HUDEP-2 (cell line): ENCODE measurements at regions not wholly inside any gene's neighbourhood (a gene's known extent, or its start where the extent isn't known, plus 50 kb on each side); places are given as distances from the start of the nearest gene placed in this dataset.
"Not testable (repeated sequence)": the region's sequence is repeated elsewhere in the genome, so short reads cannot be mapped to it uniquely, and the experiment has no call there.

Experiments used
- DNase-seq, 76 experiments: peaks; one replicate each; lab custom pipeline; 2025; ENCODE audit not compliant: unreplicated experiment in 76 of 76; lab: John Stamatoyannopoulos, UW

DNA sequence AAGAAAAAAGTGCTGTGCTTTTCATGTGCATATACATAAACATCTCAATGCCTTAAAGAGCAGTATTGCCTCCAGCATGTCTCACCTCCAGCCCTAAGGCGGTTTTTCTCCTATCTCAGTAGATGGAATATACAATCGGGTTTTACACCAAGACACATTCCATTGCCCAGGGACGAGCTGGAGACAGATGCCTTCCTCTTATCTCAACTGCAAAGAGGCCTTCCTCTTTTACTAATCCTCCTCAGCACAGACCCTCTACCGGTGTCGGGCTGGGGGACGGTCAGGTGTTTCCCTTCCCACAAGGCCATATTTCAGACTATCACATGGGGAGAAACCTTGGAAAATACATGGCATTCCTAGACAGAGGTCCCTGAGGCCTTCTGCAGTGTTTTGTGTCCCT lies 385.3 kb downstream of the AMY1C start:
- DNase-seq, result not testable (repeated sequence)

DNA sequence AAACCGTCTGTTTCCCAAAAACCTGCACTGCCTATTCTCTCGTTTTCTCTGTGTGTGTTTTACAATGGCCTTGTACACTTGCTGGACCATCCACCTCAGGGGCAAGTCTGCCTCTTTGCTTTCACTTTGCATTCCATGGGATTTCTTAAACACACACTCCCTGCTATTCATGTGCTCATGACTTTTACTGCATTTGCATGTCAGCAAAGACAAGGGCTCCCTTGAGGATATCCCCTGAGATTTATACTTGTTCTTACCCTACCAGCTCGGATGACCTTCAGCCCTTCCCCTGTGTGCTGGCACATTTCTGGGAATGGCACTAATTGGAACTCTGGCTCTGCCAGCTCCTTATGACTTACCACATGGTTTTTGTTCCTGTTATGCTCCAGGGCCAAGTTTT lies 386.9 kb downstream of the AMY1C start:
- DNase-seq, result no peak

DNA sequence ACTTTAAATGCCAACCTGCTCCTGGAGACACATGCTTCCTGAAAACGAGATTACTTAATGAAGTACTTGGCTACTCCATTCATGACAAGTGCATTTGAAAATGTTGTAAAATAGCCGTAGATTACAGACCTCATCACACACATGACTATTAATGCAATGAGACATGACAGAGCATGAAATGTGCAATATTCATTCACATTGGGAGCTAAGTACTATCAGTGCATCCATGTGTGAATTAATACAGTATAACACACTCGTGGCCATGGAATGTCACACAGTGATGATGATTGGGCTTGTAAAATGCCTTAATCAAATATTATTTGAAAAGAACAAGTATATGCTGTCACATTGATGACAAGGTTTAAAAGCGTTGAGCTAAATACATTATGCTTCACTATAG lies 407.0 kb downstream of the AMY1C start:
- no peak for DNase-seq

DNA sequence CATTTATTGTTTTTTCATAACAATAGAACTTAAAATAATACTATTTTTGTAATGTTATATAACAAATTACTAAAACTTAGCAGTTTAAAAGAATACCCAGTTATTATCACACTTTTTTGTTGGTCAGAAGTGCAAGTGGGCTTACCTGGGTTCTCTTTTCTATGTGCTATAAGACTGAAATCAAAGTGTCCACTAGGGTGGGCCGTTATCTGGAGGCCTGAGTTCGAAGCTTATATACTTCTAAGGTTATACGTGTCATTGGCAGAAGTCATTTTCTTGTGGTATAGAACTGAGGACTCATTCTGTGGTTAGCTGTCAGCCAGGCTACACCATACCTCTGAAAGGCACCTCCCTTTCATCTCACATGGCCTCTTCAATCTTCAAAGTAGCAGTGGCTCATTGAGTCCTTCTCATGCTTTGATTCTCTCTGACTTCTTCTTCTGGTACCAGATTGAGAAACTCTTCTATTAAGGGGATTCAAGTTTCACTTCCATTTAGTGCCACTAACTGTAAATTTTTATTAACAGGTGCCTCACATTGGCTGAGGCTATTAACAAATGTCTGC lies 414.3 kb downstream of the AMY1C start:
- DNase-seq, result no peak

DNA sequence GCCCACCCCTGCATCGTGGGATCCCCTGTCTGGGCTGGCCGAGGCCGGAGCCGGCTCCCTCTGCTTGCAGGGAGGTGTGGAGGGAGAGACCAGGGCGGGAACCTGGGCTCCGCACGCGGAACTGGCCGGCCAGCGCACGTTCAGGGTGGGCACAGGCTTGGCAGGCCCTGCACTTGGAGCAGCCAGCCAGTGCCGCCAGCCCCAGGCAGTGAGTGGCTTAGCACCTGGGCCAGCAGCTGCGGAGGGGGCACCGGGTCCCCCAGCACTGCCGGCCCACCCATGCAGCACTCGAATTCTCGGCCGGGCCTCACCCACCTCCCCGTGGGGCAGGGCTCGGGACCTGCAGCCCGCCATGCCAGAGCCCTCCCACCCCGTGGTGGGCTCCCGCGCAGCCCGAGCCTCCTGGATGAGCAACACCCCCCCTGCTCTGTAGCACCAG lies 422.6 kb downstream of the AMY1C start:
- no peak for DNase-seq

DNA sequence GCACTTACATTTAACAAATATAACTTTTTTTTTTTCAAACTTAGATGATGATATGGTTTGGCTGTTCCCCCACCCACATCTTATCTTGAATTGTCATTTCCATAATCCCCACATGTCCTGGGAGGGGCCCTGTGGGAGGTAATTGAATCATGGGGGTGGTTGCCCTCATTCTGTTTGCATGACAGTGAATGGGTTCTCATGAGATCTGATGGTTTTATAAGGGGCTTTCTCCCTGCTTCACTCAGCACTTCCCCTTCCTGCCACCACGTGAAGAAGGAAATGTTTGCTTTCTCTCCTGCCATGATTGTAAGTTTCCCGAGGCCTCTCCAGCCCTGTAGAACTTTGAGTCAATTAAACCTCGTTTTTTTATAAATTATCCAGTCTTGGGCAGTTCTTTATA lies 432.6 kb downstream of the AMY1C start:
- DNase-seq, result peak in 9 of 76 experiments; percentile 13 to 67 (median 32)

DNA sequence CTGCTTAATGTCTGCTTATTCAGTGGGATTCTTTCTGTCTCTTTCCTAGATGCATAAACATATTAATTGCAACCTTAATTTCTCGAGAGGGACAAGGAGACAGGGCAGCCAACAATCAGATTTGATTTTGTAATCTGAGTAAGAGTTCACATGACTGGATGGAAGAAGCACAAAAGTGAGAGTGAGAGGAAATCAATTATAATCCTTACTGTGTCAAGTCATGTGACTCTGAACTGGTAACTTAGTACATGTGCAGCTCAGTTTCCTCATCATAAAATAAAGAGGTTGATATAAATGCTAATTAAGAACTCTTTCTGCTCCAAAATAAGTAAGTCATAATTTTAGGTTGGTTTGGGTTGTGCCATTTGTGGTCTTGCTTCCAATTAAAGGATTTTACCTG lies 439.5 kb downstream of the AMY1C start:
- no peak for DNase-seq

DNA sequence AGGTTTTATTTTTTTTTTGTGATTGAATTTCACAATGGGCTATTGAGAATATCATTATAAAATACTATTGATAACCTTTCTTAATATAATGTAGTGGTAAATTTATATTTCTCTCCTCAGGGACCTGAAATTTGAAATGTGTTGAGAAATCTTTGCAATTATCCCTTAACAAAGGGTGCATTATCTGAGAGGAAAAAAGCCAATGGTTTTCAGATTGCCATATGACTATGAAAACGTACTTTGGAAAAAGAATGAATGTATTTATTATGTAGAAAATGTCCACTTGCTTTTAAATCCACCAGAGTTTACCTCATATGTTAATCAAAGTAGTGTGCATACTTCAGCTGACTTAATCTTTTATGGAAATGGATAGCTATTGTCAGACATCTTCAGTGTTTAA lies 441.1 kb downstream of the AMY1C start:
- no peak for DNase-seq

DNA sequence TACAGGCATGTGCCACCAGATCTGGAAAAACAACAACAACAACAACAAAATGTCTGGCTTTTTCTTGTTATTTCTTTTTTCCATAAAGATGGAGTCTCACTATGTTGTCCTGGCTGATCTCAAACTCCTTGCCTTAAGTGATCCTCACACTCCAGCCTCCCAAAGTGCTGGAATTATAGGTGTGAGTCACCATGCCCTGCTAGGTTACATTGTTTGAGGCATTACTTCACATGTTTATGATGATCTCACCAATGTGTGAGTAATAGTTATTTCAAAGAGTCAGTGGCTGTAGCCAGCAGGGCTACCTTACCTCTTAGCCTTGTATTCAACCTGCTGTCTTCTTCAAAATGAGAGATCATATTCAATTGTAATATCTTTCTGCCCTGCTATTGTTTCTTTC lies 445.7 kb downstream of the AMY1C start:
- DNase-seq, result no peak

DNA sequence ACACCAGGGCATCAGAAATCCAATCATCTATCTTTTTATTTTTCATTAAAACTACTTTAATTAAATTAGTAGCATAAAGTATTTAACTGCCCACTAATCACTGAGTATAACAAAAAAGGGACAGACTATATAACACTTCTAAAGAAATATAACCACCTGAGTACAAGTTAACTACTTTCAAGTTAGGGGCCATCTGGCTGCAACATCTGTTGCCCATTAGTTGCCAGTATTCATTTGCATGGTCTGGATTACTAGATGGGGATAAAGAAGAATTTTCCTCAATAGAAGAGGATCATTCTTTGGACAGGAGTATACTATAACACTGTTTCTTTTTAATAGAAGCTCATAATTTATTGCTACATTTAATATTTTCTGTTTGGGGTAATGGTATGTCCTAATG lies 446.4 kb downstream of the AMY1C start:
- no peak for DNase-seq

DNA sequence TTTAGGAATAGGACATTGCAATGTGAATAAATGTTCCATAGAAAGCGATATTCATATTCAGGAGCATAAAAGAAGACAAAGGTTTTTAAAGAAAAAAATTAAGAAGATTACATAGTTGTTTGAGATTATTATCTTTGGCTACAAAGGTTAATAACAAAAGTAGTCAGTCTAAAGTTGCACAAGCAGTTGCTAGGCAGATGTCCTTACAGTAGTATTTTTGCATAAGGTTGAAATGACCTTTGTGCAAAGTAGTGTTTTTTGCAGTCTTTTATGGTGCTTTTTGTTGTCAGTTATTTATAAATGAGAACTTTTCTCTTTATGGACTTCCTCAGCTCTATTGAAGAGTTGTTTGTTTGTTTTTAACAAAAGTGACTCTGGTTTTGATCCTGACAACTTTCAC lies 447.8 kb downstream of the AMY1C start:
- no peak for DNase-seq

DNA sequence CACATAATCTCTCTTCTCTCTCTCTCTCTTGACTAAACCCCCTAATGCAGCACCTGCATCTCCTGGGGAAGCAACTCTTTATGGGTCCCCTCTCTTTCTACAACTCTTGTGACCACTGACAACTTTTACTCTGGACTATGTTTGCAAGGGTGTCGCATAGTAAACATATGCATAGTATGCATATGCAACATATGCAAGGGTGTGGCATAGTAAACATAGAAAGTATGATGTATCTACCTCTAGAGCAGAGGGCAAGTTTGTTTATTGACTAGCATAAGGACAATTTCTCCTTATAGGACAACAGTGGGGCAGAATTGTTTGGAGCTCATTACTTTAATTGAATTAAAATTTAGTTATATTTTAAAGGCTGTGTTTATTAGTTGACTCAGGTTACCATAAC lies 462.5 kb downstream of the AMY1C start:
- no peak for DNase-seq

DNA sequence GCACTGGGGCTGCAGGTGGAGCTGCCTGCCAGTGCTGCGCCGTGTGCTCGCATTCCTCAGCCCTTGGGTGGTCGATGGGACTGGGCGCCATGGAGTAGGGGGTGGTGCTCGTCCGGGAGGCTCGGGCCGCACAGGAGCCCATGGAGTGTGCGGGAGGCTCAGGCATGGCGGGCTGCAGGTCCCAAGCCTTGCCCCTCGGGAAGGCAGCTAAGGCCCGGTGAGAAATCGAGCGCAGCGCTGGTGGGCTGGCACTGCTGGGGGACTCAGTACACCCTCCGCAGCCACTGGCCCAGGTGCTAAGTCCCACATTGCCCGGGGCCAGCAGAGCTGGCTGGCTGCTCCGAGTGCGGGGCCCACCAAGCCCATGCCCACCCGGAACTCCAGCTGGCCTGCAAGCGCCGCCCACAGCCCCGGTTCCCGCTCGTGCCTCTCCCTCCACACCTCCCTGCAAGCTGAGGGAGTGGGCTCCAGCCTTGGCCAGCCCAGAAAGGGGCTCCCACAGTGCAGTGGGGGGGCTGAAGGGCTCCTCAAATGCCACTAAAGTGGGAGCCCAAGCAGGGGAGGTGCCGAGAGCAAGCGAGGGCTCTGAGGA lies 467.8 kb downstream of the AMY1C start:
- DNase-seq, result not testable (repeated sequence)

DNA sequence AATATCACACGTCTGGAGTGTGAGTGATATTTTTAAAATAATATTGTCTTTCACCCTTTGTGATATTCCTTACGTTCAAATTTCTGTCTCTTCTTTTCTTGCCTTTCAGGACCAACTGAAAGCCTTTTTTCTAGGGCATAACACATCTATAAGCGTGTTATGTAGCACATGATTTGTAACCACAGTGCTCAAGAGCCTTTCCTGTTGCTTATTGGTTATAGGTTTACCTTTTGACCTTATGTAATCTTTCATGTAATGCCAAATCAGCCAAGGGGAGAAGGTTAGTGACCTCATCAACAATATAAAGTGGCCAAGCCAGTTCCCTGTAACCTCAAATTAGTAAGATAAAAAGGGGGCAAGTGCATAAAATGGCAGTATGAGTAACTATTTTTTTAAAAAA lies 480.2 kb downstream of the AMY1C start:
- DNase-seq, result no peak

DNA sequence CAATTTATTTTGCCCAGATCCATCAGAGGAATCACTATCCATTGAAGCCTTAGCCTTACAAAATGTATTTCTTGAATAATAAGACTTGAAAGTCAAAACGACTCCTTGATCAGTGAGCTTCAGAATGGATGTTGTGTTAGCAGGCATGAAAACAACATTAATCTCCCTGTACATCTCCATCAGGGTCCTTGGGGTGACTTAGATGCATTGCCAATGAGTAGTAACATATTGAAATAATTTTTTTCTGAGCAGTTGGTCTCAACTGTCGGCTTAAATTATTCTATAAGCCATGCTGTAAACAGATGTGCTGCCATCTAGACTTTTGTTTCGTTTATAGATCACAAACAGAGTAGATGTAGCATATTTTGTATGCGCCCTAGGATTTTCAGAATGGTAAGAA lies 482.0 kb downstream of the AMY1C start:
- DNase-seq, result no peak

DNA sequence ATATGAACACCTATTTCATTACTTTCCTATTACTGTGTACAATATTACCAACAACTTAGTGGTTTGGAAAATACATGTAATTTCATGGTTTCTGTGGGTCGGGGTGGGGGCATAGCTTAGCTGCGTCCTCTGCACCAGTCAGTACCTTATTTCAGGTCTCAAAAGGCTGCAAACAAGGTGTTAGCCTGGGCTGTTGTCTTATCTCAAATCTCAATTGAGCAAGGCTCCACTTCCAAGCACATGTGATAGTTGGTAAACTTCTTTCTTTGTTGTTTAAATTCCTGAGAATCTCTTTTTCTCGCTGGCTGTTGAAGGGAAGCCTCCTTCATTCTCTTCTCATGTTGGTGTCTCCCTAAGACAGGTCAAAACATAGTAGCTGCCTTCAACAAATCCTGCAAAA lies 485.4 kb downstream of the AMY1C start:
- DNase-seq, result no peak

DNA sequence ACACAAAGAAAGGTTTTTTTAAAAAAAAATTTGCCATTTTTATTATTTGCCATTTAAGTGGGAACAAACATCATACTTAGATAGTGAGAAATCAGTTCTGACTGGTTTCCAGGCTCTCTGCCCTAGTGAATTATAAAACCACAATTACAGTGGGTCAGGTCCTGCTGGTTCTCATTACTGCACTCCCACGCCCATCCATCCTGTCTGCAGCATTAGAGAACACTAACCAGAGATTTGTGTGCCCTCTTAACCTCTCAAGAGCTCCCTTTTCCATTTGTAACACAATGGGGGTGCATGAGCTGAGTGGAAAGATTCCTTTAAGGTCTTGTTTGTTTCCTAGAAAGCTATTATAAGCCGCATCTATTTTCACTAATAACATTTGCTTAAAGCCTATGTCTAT lies 489.3 kb downstream of the AMY1C start:
- no peak for DNase-seq

DNA sequence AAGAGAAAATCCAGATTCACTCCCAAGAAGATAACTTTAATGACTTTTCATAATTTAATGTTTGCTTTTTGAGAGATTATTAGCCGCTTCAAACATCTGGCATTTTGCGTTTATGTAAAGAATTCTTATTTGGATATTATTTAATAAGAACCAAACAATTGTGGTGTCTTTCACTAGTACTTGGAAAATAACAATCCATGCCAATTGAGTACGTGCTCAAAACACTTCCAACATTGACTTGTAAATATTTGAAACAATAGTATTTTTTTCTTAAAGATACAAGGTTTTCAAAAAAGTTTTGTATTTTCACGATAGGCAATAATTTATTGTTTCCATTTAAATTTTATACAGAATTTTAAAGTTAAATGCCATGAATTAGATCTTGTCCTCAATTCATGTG lies 498.7 kb downstream of the AMY1C start:
- DNase-seq, result no peak

DNA sequence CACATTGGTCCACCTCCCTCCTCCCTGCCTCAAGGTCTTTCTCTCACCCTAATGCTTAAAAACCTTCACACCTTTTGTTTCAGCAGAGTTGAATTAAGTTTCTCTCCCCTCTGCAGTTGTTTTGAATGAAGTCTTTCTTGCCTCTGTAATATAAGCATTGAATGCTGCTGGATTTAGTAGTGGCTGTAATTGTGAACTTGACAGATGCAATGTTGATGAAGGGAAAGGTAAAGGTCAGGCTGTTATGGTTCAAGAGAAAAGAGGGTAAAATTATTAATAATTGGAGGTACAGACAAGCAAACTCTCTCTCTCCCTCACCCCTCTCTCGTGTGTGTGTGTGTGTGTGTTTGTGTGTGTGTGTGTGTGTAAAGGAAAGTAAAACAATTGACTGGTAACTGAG lies 509.8 kb downstream of the AMY1C start:
- DNase-seq, result no peak

DNA sequence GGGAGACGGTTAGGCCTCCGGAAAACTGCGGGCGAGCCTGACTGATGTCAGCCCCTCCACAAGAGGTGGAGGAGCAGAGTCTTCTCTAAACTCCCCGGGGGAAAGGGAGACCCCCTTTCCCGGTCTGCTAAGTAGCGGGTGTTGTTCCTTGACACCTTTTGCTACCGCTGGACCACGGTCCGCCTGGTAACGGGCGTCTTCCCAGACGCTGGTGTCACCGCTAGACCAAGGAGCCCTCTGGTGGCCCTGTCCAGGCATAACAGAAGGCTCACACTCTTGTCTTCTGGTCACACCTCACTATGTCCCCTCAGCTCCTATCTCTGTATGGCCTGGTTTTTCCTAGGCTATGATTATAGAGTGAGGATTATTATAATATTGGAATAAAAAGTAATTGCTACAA lies 513.4 kb downstream of the AMY1C start:
- DNase-seq, result not testable (repeated sequence)

DNA sequence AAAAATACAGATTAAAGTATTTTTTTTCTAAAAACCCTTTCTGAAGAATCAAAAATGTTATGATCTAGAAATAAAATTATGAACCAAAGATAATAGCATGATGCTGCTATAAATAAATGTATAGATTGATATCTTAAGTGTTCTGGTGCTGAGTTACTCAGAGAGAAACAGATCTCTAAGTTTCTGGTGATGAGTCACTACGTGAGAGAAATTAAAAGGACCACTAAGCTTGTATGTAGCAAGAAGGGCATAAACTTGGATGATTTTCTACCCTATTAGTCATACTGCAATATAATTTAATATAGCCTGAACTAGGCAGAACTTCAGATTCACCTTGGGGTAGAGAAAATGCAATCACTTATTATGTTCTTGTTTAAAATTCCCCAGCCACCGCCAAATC lies 514.8 kb downstream of the AMY1C start:
- DNase-seq, result no peak

DNA sequence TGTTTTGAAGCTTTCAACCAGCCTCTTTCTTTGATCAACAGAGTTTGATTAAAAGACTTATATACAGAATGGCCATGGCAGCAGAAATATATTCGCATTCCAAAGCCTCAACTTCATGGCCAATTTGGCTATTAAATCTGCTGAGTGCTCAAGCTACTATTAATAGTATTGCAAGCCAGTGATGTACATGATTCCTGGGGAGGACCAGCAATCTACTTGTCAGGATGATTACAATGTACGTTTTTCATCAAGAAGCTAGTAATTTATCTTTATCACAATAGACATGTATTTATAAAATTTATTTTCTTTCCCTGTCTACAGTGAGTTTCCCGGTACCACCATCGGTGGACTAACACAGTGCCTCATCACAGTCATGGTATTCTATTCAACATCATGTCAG lies 515.5 kb downstream of the AMY1C start:
- no peak for DNase-seq

DNA sequence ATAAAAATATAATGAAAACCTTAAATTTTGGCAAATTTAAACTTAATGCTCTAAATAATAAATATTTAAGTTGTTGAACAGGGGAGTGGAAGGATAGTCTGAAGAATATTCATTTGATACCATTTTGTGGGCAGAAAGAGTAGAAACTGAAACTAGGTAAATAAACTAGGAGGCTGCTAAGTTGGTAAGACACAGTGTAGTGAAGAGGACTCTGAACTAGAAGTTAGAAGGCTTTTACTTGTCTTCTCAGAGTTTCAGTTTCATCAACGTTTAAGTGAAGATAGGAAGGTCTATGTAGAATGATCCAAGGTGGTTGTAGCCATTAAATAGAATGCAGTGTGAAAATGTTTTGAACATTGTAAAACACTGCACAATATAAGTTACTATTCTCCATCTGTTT lies 516.9 kb downstream of the AMY1C start:
- DNase-seq, result no peak
